HEK293T (cell line): ENCODE measurements at regions not wholly inside any gene's neighbourhood (a gene's known extent, or its start where the extent isn't known, plus 50 kb on each side); places are given as distances from the start of the nearest gene placed in this dataset.

Source experiments
- BHLHE40 ChIP-seq: fragments of 450-650 bp; IDR thresholded peaks from 2 replicates; pipeline ENCODE4 v1.6.1; 2016; ENCODE audit warnings: mild to moderate bottlenecking, moderate library complexity, borderline replicate concordance
- FOXA1 ChIP-seq: fragments of 450-650 bp; IDR thresholded peaks from 2 replicates; pipeline ENCODE4 v1.6.1; 2016; ENCODE audit warnings: mild to moderate bottlenecking
- FOXK2 ChIP-seq: fragments of 450-650 bp; IDR thresholded peaks from 2 replicates; pipeline ENCODE4 v1.6.1; 2016; ENCODE audit warnings: mild to moderate bottlenecking
- FOXM1 ChIP-seq: fragments of 450-650 bp; IDR thresholded peaks from 2 replicates; pipeline ENCODE4 v1.6.1; 2017; ENCODE audit warnings: mild to moderate bottlenecking, borderline replicate concordance
- HDGF ChIP-seq: fragments of 450-650 bp; IDR thresholded peaks from 2 replicates; pipeline ENCODE4 v1.6.1; 2017; ENCODE audit warnings: antibody characterized with exemption, borderline replicate concordance
- LEF1 ChIP-seq: fragments of 450-650 bp; IDR thresholded peaks from 2 replicates; pipeline ENCODE4 v1.6.1; 2017; ENCODE audit warnings: mild to moderate bottlenecking, borderline replicate concordance
- NFRKB ChIP-seq: fragments of 450-650 bp; IDR thresholded peaks from 2 replicates; pipeline ENCODE4 v1.6.1; 2016; ENCODE audit warnings: mild to moderate bottlenecking, moderate library complexity

DNA sequence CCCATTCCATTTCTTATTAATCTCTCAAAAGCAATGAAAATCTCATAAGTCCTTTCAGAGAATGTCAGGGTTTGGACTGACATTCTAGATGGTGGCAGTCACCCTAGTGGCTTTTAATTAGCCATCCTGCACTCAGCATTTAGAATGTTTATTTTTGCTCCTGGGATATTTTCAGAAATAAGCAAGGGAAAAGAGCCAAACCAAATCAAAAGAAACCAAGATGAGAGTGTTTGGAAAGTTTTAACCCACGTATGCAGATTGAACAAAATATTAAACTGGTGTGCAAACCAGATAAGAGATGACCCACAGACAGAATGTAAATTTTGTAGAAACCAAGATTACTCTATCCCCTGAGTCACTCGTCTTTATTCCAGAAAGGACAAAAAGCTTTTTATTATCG, 275.8 kb downstream of the SQOR start:
- TF ChIP-seq FOXA1 (no peak), BHLHE40 (no peak), FOXM1 (no peak), LEF1 (no peak), FOXK2 (no peak), NFRKB (no peak), HDGF (no peak)
